Endothelial cell (in vitro differentiated cells): ENCODE measurements at regions not wholly inside any gene's neighbourhood (a gene's known extent, or its start where the extent isn't known, plus 50 kb on each side); places are given as distances from the start of the nearest gene placed in this dataset.

Experiments used
- DNase-seq: peaks from one replicate; pipeline ENCODE4 v3.0.0; 2021; ENCODE audit warnings: low spot score
- H3K27ac Mint-ChIP-seq: one replicate; pipeline ENCODE4 v1.8.0; 2021; ENCODE audit warnings: mixed read lengths, inconsistent platforms; ENCODE audit not compliant: unreplicated experiment
- H3K27me3 Mint-ChIP-seq: one replicate; pipeline ENCODE4 v1.8.0; 2021; ENCODE audit warnings: mild to moderate bottlenecking, moderate library complexity, mixed read lengths, inconsistent platforms; ENCODE audit not compliant: unreplicated experiment
- H3K36me3 Mint-ChIP-seq: one replicate; pipeline ENCODE4 v1.8.0; 2021; ENCODE audit warnings: mild to moderate bottlenecking, low read depth, mixed read lengths, inconsistent platforms; ENCODE audit not compliant: unreplicated experiment
- H3K4me1 Mint-ChIP-seq: one replicate; pipeline ENCODE4 v1.8.0; 2021; ENCODE audit warnings: mild to moderate bottlenecking, mixed read lengths, inconsistent platforms; ENCODE audit not compliant: unreplicated experiment
- H3K4me3 Mint-ChIP-seq: one replicate; pipeline ENCODE4 v1.8.0; 2021; ENCODE audit warnings: mild to moderate bottlenecking, mixed read lengths, inconsistent platforms; ENCODE audit not compliant: unreplicated experiment
- H3K9me3 Mint-ChIP-seq: one replicate; pipeline ENCODE4 v1.8.0; 2021; ENCODE audit warnings: mixed read lengths, inconsistent platforms; ENCODE audit not compliant: unreplicated experiment
- CTCF ChIP-seq: fragments of 200-600 bp; sonication (generic); IDR thresholded peaks from one replicate; pipeline ENCODE4 v1.5.0; 2021; ENCODE audit warnings: antibody characterized with exemption; ENCODE audit not compliant: unreplicated experiment

- H3K9me3 Mint-ChIP-seq: no peaks in the 10 kb centered on the region
- no peaks in the 10 kb centered on the region for H3K27me3 Mint-ChIP-seq
- no peak for TF ChIP-seq CTCF
- H3K4me1 Mint-ChIP-seq: no peaks in the 10 kb centered on the region
- H3K4me3 Mint-ChIP-seq: no peak overlapping the region
- H3K36me3 Mint-ChIP-seq: no peaks in the 10 kb centered on the region
- DNase-seq: no peak
- H3K27ac Mint-ChIP-seq: no peak overlapping the region
Observed at GRCh38 chr2:139918982-139919381, 1138.8 kb upstream of the NXPH2 start.

DNA sequence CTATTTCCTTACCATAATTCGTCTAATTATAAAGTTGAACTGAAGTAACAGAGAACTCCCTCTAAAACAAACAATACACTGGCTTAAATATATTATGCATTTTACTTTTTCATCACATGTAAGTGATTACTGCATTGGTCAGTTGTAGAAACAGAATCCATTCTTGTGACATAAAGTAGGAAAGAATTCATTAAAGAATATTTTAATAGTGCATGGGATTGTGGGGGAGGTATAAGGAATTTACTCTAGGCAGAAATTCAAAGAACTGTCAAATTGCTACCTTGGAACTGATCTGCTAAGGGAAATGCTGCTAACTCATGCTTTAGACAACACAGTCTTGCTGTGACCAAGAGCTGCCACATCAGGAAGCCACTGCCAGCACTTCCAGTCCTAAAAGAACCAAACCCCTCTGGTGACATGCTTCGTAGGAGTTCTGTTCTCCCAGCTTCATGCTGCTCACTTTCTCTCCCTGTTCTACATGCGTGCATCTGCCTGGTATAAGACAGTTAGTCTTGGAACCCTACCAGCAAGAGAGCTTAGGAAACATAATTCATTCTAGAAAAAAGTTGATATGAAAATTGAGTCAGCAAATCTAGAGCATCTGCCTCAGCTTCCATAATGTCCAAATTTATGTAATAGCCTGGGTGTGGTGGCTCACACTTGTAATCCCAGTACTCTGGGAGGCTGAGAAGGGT, 1137.6 kb upstream of the NXPH2 start:
- no peaks in the 10 kb centered on the region for H3K36me3 Mint-ChIP-seq
- H3K4me1 Mint-ChIP-seq: no peaks in the 10 kb centered on the region
- no peak overlapping the region for H3K4me3 Mint-ChIP-seq
- no peaks in the 10 kb centered on the region for H3K9me3 Mint-ChIP-seq
- H3K27ac Mint-ChIP-seq: no peak overlapping the region
- TF ChIP-seq CTCF: no peak
- H3K27me3 Mint-ChIP-seq: no peaks in the 10 kb centered on the region
- DNase-seq: no peak

DNA sequence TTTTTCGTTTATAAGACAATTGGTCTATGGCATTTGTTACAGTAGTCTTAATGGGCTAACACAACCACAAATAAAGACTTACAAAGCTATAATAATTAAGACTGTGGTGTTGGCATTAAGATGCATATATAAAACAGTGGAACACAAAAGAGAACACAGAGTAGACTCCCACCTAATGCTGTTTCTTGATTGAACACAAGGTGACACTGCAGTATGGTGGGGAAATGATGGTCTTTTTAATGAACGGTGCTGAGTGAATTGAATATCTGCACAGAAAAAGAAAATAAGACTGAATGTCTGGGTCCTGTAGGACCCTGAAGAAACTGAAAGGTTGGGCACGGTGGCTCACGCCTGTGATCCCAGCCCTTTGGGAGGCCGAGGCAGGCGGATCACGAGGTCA, 1136.6 kb upstream of the NXPH2 start:
- Mint-ChIP-seq H3K36me3 (no peaks in the 10 kb centered on the region), H3K4me1 (no peaks in the 10 kb centered on the region), H3K9me3 (no peaks in the 10 kb centered on the region), H3K27me3 (no peaks in the 10 kb centered on the region), H3K27ac (no peak overlapping the region), H3K4me3 (no peak overlapping the region)
- DNase-seq: no peak
- TF ChIP-seq CTCF: no peak

DNA sequence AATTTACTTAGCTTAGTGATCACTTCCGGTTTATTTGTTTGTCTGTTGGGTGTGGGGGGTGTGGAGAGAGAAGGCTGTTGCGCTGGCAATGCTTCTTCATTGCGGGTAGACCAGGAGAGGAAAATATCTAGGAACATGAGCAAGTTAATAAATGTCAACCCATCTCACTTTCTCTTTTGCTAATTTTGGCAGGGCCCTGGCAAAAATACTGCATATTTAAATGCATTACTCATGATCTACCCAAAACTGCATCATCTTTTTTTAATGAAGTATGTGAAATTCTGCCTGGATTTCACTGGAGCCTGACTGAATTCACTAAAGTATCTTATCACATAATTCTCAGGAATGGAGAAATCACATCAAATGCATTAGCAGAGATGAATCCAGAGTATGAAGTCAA, 1131.0 kb upstream of the NXPH2 start:
- Mint-ChIP-seq H3K4me1 (no peaks in the 10 kb centered on the region), H3K4me3 (no peak overlapping the region), H3K27ac (no peak overlapping the region), H3K36me3 (no peaks in the 10 kb centered on the region), H3K27me3 (no peaks in the 10 kb centered on the region), H3K9me3 (no peaks in the 10 kb centered on the region)
- TF ChIP-seq CTCF: no peak
- DNase-seq: no peak

- no peak for DNase-seq
- TF ChIP-seq CTCF: no peak
- Mint-ChIP-seq H3K36me3 (no peaks in the 10 kb centered on the region), H3K4me1 (no peaks in the 10 kb centered on the region), H3K4me3 (no peak overlapping the region), H3K27me3 (peaks cover 2% of the 10 kb centered on the region), H3K9me3 (no peaks in the 10 kb centered on the region), H3K27ac (no peak overlapping the region)
Observed at GRCh38 chr2:139909136-139909535, 1128.9 kb upstream of the NXPH2 start.
